ENCODE measurements at regions not wholly inside any gene's neighbourhood (a gene's known extent, or its start where the extent isn't known, plus 50 kb on each side); places are given as distances from the start of the nearest gene placed in this dataset.

GRCh38 chr4:62914758-62915157, 1494.5 kb downstream of the TECRL start:
- intact Hi-C loops (cut with DNase I; ENCODE audit: low total_unique reads): no loop called here
- WGBS, 2 donors (ENCODE audit: low coverage in 1 of 2): 78 to 82% methylated on average over 4 of the region's 4 CpGs
- in situ Hi-C loops (cut with MboI; ENCODE audit: low pct_ligation_motif_present in 1 of 4, low pct_unique_long_range_greater_than_20kb in 1 of 4, low sequenced_read_pairs in 3 of 4): no loop called here
- H3K27me3 ChIP-seq: no peaks in the 10 kb centered on the region
- no peaks in the 10 kb centered on the region for H3K9me3 ChIP-seq
- no peak overlapping the region for H3K4me3 ChIP-seq
- no peak for TF ChIP-seq POLR2A (IDR thresholded peaks at IDR 0.05)
- TF ChIP-seq CTCF (IDR thresholded peaks at IDR 0.05): no peak
- no peak for TF ChIP-seq POLR2AphosphoS5 (IDR thresholded peaks at IDR 0.05)
- no peak for TF ChIP-seq EP300 (IDR thresholded peaks at IDR 0.05; ENCODE audit: low read depth)
- no peaks in the 10 kb centered on the region for H3K36me3 ChIP-seq
- H3K4me1 ChIP-seq: no peaks in the 10 kb centered on the region
- H3K27ac ChIP-seq: no peak overlapping the region
- DNase-seq: no peak

- TF ChIP-seq CTCF (IDR thresholded peaks at IDR 0.05) (no peak), POLR2AphosphoS5 (IDR thresholded peaks at IDR 0.05) (no peak), EP300 (IDR thresholded peaks at IDR 0.05; ENCODE audit: low read depth) (no peak), POLR2A (IDR thresholded peaks at IDR 0.05) (no peak)
- intact Hi-C loops (cut with DNase I; ENCODE audit: low total_unique reads) (no loop called here), in situ Hi-C loops (cut with MboI; ENCODE audit: low pct_ligation_motif_present in 1 of 4, low pct_unique_long_range_greater_than_20kb in 1 of 4, low sequenced_read_pairs in 3 of 4) (no loop called here)
- no peak overlapping the region for H3K27ac ChIP-seq
- DNase-seq: no peak
- H3K9me3 ChIP-seq: no peaks in the 10 kb centered on the region
- no peaks in the 10 kb centered on the region for H3K27me3 ChIP-seq
- WGBS, 2 donors (ENCODE audit: low coverage in 1 of 2): 56 to 60% methylated on average over 1 of the region's 1 CpG
- H3K4me3 ChIP-seq: no peak overlapping the region
- no peaks in the 10 kb centered on the region for H3K4me1 ChIP-seq
- H3K36me3 ChIP-seq: no peaks in the 10 kb centered on the region
Measured at GRCh38 chr4:62913065-62913464, 1496.2 kb downstream of the TECRL start.

GRCh38 chr4:62912531-62912930, 1496.7 kb downstream of the TECRL start:
- Histone ChIP-seq H3K27ac (no peak overlapping the region), H3K36me3 (no peaks in the 10 kb centered on the region), H3K27me3 (no peaks in the 10 kb centered on the region), H3K4me3 (no peak overlapping the region), H3K4me1 (no peaks in the 10 kb centered on the region), H3K9me3 (no peaks in the 10 kb centered on the region)
- in situ Hi-C loops (cut with MboI; ENCODE audit: low pct_ligation_motif_present in 1 of 4, low pct_unique_long_range_greater_than_20kb in 1 of 4, low sequenced_read_pairs in 3 of 4) (no loop called here), intact Hi-C loops (cut with DNase I; ENCODE audit: low total_unique reads) (no loop called here)
- TF ChIP-seq CTCF (IDR thresholded peaks at IDR 0.05) (no peak), EP300 (IDR thresholded peaks at IDR 0.05; ENCODE audit: low read depth) (no peak), POLR2A (IDR thresholded peaks at IDR 0.05) (no peak), POLR2AphosphoS5 (IDR thresholded peaks at IDR 0.05) (no peak)
- DNase-seq: no peak
- WGBS, 2 donors (ENCODE audit: low coverage in 1 of 2): 11 to 18% methylated on average over 1 of the region's 1 CpG

- Histone ChIP-seq H3K27me3 (no peaks in the 10 kb centered on the region), H3K9me3 (no peaks in the 10 kb centered on the region), H3K27ac (no peak overlapping the region), H3K4me3 (no peak overlapping the region), H3K4me1 (no peaks in the 10 kb centered on the region), H3K36me3 (no peaks in the 10 kb centered on the region)
- DNase-seq: no peak
- intact Hi-C loops (cut with DNase I; ENCODE audit: low total_unique reads) (no loop called here), in situ Hi-C loops (cut with MboI; ENCODE audit: low pct_ligation_motif_present in 1 of 4, low pct_unique_long_range_greater_than_20kb in 1 of 4, low sequenced_read_pairs in 3 of 4) (no loop called here)
- whole genome bisulfite sequencing, 2 donors (ENCODE audit: low coverage in 1 of 2): 76 to 88% methylated on average over 3 of the region's 3 CpGs
- TF ChIP-seq EP300 (IDR thresholded peaks at IDR 0.05; ENCODE audit: low read depth) (no peak), POLR2A (IDR thresholded peaks at IDR 0.05) (no peak), CTCF (IDR thresholded peaks at IDR 0.05) (no peak), POLR2AphosphoS5 (IDR thresholded peaks at IDR 0.05) (no peak)
Measured at GRCh38 chr4:62909238-62909637, 1500.0 kb downstream of the TECRL start.
